Fibroblast of villous mesenchyme (primary cell): ENCODE measurements at regions not wholly inside any gene's neighbourhood (a gene's known extent, or its start where the extent isn't known, plus 50 kb on each side); places are given as distances from the start of the nearest gene placed in this dataset.

ENCODE experiments used
- DNase-seq: peaks from one replicate; pipeline ENCODE4 v3.0.0-alpha.2; 2010; ENCODE audit warnings: low read depth
- H3K4me3 ChIP-seq: 2 replicates; pipeline ENCODE4 v1.5.1; 2011; ENCODE audit warnings: low read depth, mild to moderate bottlenecking, low read length
- TF ChIP-seq, protein P1 (sequence below): IDR thresholded peaks from 2 replicates; pipeline ENCODE4 v1.5.1; 2012; ENCODE audit warnings: low read depth, mild to moderate bottlenecking, low read length; ENCODE audit not compliant: insufficient read depth

DNA sequence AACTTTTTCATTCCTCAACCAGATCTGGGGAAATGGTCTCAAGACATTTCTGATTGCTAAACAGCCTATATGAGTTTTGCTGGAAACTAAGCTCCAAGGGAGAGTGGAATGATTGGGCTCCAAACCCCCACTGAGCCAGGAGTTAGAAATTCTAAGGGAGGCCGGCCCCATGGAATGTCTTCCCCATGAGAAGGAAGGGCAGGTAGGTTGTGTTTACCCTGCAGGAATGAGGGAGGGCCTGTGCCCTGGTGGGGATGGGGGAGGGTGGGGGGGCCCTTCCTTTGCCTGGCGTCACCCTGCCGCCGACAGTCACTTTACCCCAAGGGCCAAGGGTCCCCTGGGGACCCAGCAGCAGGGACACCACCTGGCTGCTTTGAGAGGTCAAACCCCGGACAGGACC lies 298.9 kb downstream of the TFAP2C start:
- TF ChIP-seq, protein P1, sequence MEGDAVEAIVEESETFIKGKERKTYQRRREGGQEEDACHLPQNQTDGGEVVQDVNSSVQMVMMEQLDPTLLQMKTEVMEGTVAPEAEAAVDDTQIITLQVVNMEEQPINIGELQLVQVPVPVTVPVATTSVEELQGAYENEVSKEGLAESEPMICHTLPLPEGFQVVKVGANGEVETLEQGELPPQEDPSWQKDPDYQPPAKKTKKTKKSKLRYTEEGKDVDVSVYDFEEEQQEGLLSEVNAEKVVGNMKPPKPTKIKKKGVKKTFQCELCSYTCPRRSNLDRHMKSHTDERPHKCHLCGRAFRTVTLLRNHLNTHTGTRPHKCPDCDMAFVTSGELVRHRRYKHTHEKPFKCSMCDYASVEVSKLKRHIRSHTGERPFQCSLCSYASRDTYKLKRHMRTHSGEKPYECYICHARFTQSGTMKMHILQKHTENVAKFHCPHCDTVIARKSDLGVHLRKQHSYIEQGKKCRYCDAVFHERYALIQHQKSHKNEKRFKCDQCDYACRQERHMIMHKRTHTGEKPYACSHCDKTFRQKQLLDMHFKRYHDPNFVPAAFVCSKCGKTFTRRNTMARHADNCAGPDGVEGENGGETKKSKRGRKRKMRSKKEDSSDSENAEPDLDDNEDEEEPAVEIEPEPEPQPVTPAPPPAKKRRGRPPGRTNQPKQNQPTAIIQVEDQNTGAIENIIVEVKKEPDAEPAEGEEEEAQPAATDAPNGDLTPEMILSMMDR: no peak
- DNase-seq: no peak
- no peak overlapping the region for H3K4me3 ChIP-seq

DNA sequence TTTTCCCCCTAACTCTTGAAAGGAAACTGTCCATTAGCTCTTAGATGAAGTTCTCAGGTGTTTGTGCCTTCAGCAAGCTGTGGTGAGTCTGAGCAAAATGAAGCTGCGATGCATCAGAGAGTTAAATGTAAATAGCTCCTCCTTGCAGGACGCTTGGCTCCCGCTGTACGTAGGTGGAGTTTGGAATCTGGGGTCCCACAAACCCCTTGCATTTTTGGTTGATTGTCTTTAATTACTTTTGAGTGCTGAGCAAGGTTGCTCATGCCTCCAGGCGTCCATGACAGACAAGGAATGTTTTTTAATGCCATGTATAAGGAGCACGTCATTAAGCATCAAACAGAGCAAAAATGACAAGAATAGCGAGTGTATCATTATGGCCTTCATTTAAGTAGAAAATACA lies 300.5 kb downstream of the TFAP2C start:
- no peak overlapping the region for H3K4me3 ChIP-seq
- no peak for DNase-seq
- TF ChIP-seq, protein P1: no peak

DNA sequence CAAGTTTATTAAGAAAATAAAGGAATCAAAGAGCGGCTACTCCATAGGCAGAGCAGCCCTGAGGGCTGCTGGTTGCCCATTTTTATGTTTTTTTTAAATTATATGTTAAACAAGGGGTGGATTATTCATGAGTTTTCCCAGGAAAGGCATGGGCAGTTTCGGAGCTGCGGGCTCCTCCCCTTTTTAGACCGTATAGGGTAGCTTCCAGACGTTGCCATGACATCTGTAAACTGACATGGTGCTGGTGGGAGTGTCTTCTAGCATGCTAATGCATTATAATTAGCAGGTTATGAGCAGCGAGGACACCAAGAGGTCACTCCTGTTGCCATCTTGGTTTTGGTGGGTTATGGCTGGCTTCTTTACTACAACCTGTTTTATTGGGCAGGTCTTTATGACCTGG lies 301.8 kb downstream of the TFAP2C start:
- no peak overlapping the region for H3K4me3 ChIP-seq
- TF ChIP-seq, protein P1: no peak
- DNase-seq: no peak

DNA sequence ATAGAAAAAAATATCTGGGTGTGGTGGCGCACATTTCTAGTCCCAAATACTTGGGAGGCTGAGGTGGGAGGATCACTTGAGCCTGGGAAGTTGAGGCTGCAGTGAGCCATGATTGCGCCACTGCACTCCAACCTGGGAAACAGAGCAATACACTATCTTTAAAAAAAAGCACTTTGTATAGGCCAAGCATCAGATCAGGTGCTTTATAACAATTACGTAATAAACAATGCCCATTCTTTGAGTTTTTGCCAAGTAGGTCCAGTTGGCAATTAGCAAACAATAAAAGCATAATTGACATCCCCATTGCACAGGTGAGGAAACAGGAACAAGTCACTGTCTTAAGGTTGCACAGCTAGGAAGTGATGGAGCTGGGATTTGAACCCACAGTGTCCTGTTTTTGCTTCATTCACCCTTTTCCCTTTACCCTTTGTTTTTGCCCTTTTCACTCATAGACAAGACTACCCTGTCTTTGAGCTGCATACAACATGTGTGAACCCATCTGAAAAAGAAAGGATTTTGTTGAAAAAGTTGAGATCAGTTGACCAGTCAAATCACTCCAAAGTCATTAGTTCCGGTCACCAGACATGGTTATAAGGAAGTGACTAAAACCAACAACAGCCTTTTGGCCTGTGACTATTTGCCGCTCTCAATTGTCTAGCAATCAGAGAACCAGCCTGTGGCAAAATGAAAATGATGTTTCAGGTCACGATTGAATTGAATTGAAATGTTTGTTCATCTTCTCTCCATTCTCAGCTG lies 303.6 kb downstream of the TFAP2C start:
- DNase-seq: no peak
- TF ChIP-seq, protein P1: no peak
- no peak overlapping the region for H3K4me3 ChIP-seq

DNA sequence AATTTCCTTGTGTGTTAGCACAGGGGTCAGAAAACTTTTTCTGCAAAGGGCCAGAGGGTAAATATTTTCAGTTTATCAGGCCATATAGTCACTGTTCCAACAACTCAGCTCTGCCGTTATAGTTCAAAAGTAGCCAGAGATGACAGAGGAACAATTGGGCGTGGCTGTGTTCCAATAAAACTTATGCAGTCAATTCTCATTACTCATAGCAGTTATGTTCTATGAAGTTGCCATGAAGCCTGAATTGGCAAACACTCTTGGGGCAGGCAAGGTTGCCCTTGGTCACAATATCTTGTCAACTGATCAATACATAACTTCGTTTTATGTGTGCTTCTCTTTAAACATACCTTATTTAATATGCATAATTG lies 304.2 kb downstream of the TFAP2C start:
- TF ChIP-seq, protein P1: no peak
- H3K4me3 ChIP-seq: no peak overlapping the region
- DNase-seq: no peak

DNA sequence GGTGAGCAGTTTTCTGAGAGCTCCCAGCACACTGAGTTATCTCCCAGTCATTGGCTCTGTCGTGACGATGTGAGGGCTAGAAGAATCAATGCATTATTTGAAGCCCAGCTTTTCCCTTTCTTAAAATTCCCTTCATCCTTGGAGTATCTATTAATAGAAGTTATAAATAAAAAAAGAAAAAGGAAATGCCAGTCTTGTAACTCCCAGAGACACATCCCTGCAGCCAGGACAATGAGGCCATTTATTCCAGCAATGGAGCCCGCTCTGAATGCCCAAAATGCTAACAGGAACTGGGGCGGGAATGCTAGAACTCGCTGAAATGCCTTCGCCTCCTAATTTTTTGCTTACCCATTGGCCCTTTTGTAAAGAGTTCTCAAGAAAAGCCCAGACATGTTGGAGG lies 305.8 kb downstream of the TFAP2C start:
- H3K4me3 ChIP-seq: no peak overlapping the region
- DNase-seq: no peak
- TF ChIP-seq, protein P1: no peak

DNA sequence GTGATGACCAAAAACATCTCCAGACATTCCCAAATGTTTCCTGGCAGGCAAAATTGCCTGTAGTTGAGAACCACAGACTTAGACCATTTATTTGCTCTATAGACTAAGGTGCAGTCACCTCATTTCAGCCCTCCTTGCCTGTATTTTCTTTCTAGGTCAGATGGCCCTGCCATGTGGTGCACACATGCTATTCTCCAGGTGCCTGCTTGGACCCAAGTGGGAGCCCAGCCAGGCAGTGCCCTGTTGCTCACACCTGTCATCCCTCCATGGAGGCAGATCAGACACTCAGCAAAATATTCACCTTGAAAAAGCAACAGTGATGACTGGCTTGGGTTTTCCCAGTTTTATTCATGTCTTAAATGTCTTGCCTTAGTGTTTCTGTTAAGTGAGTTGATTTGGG lies 311.4 kb downstream of the TFAP2C start:
- TF ChIP-seq, protein P1: no peak
- H3K4me3 ChIP-seq: no peak overlapping the region
- DNase-seq: no peak
